ENCODE measurements at regions not wholly inside any gene's neighbourhood (a gene's known extent, or its start where the extent isn't known, plus 50 kb on each side); places are given as distances from the start of the nearest gene placed in this dataset.

DNA sequence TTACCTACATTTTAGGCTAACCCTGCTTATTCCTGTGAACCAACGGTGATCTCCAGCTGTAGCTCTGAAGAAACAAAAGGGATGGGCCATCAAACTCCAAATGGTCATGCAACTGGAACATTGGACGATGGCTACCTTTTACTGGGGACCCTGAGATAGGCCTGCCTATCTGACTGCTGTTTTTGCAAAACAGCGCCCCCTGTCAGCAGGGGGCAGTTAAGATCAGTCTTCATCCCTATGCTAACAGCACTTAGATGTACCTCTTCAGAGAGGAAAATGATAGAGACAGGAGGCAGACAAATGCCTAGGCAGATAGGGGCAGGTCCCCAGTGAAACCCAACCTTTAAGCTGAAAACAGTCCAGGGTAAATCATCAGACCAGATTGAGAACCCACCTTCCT lies 1085.4 kb upstream of the SORCS1 start:
- TF ChIP-seq, protein P1, sequence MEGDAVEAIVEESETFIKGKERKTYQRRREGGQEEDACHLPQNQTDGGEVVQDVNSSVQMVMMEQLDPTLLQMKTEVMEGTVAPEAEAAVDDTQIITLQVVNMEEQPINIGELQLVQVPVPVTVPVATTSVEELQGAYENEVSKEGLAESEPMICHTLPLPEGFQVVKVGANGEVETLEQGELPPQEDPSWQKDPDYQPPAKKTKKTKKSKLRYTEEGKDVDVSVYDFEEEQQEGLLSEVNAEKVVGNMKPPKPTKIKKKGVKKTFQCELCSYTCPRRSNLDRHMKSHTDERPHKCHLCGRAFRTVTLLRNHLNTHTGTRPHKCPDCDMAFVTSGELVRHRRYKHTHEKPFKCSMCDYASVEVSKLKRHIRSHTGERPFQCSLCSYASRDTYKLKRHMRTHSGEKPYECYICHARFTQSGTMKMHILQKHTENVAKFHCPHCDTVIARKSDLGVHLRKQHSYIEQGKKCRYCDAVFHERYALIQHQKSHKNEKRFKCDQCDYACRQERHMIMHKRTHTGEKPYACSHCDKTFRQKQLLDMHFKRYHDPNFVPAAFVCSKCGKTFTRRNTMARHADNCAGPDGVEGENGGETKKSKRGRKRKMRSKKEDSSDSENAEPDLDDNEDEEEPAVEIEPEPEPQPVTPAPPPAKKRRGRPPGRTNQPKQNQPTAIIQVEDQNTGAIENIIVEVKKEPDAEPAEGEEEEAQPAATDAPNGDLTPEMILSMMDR (IDR thresholded peaks at IDR 0.05; ENCODE audit: control extremely low read depth in 1 of 3, insufficient read depth in 1 of 3, low read depth in 1 of 3, low read length in 3 of 3) = peak; percentile 36 to 48 (median 38)
- TF ChIP-seq KDM4A (IDR thresholded peaks at IDR 0.05; ENCODE audit: low read depth, low read length, severe bottlenecking) (no peak), POLR2AphosphoS5 (IDR thresholded peaks at IDR 0.05; ENCODE audit: low read depth, low read length) (no peak), POLR2A (IDR thresholded peaks at IDR 0.05; ENCODE audit: control extremely low read depth in 1 of 2, low read depth in 2 of 2, low read length in 2 of 2) (no peak), CHD2 (IDR thresholded peaks at IDR 0.05; ENCODE audit: low read length) (no peak), SP4 (IDR thresholded peaks at IDR 0.05; ENCODE audit: low read length) (no peak), TCF12 (IDR thresholded peaks at IDR 0.05; ENCODE audit: low read depth, low read length) (no peak)
- TF ChIP-seq, protein P2, sequence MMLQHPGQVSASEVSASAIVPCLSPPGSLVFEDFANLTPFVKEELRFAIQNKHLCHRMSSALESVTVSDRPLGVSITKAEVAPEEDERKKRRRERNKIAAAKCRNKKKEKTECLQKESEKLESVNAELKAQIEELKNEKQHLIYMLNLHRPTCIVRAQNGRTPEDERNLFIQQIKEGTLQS (IDR thresholded peaks at IDR 0.05; ENCODE audit: insufficient read depth, low read depth, low read length) = no peak
- TF ChIP-seq, protein P3, sequence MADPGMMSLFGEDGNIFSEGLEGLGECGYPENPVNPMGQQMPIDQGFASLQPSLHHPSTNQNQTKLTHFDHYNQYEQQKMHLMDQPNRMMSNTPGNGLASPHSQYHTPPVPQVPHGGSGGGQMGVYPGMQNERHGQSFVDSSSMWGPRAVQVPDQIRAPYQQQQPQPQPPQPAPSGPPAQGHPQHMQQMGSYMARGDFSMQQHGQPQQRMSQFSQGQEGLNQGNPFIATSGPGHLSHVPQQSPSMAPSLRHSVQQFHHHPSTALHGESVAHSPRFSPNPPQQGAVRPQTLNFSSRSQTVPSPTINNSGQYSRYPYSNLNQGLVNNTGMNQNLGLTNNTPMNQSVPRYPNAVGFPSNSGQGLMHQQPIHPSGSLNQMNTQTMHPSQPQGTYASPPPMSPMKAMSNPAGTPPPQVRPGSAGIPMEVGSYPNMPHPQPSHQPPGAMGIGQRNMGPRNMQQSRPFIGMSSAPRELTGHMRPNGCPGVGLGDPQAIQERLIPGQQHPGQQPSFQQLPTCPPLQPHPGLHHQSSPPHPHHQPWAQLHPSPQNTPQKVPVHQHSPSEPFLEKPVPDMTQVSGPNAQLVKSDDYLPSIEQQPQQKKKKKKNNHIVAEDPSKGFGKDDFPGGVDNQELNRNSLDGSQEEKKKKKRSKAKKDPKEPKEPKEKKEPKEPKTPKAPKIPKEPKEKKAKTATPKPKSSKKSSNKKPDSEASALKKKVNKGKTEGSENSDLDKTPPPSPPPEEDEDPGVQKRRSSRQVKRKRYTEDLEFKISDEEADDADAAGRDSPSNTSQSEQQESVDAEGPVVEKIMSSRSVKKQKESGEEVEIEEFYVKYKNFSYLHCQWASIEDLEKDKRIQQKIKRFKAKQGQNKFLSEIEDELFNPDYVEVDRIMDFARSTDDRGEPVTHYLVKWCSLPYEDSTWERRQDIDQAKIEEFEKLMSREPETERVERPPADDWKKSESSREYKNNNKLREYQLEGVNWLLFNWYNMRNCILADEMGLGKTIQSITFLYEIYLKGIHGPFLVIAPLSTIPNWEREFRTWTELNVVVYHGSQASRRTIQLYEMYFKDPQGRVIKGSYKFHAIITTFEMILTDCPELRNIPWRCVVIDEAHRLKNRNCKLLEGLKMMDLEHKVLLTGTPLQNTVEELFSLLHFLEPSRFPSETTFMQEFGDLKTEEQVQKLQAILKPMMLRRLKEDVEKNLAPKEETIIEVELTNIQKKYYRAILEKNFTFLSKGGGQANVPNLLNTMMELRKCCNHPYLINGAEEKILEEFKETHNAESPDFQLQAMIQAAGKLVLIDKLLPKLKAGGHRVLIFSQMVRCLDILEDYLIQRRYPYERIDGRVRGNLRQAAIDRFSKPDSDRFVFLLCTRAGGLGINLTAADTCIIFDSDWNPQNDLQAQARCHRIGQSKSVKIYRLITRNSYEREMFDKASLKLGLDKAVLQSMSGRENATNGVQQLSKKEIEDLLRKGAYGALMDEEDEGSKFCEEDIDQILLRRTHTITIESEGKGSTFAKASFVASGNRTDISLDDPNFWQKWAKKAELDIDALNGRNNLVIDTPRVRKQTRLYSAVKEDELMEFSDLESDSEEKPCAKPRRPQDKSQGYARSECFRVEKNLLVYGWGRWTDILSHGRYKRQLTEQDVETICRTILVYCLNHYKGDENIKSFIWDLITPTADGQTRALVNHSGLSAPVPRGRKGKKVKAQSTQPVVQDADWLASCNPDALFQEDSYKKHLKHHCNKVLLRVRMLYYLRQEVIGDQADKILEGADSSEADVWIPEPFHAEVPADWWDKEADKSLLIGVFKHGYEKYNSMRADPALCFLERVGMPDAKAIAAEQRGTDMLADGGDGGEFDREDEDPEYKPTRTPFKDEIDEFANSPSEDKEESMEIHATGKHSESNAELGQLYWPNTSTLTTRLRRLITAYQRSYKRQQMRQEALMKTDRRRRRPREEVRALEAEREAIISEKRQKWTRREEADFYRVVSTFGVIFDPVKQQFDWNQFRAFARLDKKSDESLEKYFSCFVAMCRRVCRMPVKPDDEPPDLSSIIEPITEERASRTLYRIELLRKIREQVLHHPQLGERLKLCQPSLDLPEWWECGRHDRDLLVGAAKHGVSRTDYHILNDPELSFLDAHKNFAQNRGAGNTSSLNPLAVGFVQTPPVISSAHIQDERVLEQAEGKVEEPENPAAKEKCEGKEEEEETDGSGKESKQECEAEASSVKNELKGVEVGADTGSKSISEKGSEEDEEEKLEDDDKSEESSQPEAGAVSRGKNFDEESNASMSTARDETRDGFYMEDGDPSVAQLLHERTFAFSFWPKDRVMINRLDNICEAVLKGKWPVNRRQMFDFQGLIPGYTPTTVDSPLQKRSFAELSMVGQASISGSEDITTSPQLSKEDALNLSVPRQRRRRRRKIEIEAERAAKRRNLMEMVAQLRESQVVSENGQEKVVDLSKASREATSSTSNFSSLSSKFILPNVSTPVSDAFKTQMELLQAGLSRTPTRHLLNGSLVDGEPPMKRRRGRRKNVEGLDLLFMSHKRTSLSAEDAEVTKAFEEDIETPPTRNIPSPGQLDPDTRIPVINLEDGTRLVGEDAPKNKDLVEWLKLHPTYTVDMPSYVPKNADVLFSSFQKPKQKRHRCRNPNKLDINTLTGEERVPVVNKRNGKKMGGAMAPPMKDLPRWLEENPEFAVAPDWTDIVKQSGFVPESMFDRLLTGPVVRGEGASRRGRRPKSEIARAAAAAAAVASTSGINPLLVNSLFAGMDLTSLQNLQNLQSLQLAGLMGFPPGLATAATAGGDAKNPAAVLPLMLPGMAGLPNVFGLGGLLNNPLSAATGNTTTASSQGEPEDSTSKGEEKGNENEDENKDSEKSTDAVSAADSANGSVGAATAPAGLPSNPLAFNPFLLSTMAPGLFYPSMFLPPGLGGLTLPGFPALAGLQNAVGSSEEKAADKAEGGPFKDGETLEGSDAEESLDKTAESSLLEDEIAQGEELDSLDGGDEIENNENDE (IDR thresholded peaks at IDR 0.05; ENCODE audit: insufficient replicate concordance, low read length) = no peak
